Limb (tissue), 2 donors: ENCODE measurements at regions not wholly inside any gene's neighbourhood (a gene's known extent, or its start where the extent isn't known, plus 50 kb on each side); places are given as distances from the start of the nearest gene placed in this dataset.
"Not testable (repeated sequence)": the region's sequence is repeated elsewhere in the genome, so short reads cannot be mapped to it uniquely, and the experiment has no call there.

ENCODE experiments used
- DNase-seq, 2 donors: peaks; one replicate each; pipeline ENCODE4 v3.0.0-alpha.2; 2016; ENCODE audit errors: extremely low spot score in 2 of 2

DNA sequence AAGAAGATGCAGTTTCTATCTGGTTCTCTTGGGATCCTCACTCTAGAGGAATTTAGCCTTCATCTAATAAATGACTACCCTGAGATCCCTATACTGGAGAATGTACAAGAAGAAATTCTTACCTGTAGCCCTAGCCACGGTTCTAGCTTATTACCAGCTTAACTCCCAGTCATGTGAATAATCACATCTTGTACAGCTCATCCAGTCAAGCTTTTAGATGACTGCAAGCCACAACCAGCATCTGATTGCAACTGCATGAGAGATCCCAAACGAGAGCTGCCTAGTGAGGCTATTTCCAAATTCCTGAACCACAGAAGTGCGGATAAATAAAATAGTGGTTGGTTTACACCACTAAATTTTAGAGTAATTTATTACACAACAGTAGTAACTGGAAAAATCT is 196.0 kb upstream of the CPHXL start:
- no peak for DNase-seq

DNA sequence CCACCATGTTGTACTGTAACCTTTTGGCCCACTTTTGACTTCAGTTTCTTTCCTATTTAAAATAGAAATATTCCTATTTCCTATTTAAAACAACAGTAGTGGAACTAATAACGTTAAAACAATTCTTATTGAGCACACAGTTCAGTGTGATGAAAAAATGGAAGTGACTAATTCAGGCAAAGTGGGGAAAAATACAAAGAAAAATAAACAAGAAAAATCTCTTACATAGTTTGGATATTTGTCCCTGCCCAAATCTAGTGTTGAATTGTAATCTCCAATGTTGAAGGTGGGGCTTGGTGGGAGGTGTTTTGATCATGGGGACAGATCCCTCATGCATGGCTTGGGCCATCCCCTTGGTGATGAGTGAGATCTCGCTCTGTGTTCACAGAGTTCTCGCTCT is 198.1 kb upstream of the CPHXL start:
- DNase-seq: no peak

DNA sequence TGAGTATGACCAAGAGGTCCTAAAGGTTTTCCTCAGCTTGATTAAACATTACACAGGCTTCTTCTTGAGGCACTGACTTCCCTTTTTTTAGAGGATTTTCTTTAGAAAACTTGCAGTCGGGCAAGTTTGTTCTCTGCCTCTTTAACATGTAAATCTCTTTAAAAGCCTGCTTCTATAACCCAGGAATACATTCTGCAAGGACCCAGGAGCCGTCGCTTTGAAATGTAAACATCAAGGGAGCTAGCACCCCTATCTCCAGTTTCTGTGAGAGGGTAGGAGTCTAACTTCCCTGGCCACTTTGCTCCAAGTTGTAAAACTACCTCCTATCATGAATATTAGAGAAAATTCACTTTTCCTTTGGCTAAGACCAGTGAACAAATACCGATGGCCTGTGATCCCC is 201.5 kb upstream of the CPHXL start:
- DNase-seq: no peak

DNA sequence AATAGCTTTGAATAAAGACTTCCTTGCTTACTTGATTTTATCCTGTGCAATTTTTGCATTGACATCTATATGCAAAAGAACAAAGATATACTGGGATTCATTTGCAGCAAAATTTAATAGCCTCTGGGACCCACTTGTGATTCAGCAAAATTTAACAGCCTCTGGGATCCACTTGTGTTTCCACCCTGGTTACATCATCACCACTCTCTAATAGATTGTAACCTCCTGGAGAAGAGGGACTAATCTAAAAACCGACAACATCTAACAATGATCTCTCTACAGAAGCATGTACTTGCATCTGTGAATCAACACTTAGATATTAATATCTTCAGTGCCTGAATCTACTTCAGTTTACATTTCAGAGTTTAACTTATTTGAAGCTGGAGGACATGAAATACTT is 202.0 kb upstream of the CPHXL start:
- DNase-seq: no peak

DNA sequence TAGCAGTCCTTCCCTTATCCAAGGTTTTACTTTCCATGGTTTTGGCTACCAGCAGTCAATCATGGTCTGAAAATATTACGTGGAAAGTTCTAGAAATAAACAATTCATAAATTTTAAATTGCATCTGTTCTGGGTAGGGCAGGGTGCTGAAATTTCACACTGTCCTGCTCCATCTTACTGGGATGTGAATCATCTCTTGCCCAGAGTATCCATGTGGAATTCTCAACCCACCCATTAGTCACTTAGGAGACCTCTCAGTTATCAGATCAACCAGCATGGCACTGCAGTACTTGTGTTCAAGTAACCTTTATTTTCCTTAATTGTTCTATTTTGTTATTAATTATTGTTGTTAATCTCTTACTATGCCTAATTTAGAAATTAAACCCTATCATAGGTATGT is 202.8 kb upstream of the CPHXL start:
- DNase-seq: no peak

DNA sequence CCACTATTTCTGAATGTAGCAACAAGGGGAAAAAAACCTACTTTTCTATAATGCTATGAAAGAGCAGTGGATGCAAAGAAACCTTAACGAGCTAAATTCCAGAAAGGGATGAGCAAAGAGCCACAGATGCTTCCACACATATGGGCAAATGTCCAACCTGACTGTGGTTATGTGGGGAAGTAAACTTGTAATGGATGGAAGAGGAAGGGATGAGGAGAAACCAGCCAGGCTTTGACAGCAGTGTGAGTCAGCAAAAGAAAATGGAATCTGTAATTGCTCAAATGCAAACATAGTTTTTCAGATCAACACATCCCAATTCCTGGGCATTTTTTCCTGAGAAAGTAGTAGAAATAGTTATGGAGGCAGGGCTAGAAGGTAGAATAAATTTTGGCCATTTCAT is 204.8 kb upstream of the CPHXL start:
- DNase-seq: no peak

DNA sequence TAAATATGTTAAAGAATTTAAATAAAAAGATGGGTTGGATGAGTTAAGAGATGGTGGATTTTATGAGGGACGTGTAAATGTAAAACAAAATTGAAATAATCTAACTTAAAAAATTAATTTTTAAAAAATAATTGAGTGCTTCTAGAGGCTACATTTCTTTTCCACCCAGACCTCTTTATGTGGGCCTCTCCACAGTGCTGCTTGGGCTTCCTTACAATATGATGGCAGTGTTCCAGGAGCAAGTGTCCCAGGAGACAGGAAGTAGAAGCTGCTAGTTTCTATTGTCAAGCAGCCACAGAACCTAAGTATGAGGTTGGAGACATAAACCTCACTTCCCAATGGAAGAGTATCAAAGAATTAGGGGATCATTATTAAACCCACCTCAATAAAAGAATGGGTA is 205.7 kb upstream of the CPHXL start:
- DNase-seq: no peak

DNA sequence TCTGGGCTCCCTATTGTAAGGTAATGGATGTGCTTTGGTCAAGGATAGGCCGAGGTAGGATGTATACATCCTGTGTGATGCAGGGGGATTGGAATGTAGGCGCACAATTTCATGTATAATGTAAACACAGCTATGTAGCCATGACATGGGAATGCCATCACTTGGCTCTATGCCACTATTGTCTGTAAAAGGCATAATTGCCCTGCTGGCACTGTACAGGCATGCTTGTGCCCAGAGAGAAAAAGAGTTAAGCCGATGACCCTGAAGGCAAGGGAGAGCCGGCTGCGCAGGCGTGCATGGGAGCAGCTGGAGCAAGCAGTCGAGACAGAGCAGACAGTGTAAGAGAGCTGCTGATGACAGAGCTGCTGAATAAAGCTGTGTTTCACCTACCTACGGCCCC is 212.5 kb upstream of the CPHXL start:
- no peak for DNase-seq

DNA sequence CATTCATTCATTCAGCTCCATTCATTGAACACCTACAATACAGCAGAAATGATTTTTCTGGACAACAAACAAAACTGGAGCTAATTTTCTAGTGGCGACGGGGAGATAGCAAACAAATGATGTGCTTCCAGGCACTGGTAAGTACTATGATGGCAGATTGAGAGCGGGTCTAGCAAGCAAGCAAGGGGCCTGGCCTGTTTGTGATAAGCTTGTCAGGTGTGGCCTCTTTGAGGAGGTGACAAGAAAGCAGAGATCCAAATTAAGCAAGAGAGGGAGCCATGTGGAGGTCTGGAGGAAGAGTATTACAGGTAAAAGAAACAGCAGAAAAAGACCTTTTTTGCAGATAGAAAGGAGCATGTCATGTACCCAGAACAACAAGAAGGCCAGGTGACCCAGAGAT is 216.1 kb upstream of the CPHXL start:
- no peak for DNase-seq

DNA sequence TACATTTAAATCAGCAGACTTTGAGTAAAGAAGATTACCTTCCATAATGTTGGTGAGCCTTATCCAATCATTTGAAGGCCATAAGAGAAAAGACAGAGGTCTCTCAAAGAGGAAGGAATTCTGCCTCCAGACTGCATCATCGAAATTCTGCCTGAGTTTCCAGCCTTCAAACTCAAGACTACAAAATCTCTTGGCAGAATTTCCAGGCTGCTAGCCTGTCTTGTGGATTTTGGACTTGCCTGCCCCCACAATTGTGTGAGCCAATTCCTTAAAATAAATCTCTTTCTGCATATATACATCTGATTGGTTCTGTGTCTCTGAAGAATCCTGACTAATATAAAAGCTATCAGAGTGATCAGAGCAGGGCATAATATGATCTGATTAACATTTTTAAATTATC is 216.6 kb upstream of the CPHXL start:
- DNase-seq: no peak

DNA sequence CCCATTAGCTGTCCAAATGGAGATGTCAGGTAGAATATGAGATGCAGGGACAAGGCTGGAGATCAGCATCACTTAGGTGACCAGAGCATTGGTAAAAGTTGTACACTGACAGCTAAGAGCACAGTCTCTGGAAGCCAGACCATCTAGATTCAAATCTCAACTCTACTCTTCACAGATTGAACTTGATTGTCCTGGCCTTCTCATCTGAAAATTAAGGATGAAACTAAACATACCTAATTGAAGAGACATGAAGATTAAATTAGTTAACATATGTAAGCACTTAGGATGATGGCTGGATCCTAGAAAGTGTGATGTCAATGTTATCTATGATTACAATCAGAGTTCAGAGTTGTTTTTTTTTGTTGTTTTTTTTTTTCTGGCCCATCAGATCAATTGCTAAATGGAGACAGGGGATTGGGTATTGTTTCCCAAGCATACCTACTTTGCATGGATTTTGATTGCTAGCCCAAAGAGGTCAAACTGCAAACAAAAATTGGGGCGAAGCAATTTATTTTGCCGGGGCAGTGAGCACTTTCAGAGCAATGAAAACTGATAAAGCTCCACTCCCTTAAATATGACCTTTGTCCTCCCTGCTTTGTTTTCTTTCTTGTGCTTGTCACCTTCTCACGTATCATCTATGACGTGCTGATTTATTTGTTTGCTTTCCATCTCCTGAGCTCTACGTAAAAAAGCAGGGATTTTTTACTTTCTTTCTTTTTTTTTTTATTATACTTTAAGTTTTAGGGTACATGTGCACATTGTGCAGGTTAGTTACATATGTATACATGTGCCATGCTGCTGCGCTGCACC is 217.6 kb upstream of the CPHXL start:
- DNase-seq: no peak

DNA sequence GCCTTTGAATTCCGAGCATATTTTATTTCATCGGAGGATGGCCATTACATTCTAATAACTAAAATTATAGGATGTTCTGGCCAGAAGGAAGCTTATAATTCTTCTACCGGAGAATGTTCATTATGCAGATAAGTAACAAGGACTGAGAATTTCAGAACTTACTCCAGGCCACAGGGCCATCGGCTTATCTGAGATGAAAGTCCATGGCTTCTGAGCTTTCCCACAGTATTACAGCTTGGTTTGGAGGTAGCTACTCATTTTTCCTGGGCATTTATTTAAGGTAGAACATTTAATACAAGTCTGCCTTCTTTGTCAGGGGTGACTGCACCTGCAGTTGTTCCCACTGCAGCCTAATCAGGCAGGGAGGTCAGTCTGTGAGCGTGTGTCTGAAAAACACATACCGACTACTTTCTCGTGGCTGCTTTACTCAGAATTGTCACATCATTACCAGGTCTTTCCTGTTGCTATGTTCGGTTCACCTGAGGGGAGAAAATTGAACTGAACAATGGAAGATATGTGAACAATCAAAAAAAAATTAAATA is 219.7 kb upstream of the CPHXL start:
- DNase-seq: no peak

DNA sequence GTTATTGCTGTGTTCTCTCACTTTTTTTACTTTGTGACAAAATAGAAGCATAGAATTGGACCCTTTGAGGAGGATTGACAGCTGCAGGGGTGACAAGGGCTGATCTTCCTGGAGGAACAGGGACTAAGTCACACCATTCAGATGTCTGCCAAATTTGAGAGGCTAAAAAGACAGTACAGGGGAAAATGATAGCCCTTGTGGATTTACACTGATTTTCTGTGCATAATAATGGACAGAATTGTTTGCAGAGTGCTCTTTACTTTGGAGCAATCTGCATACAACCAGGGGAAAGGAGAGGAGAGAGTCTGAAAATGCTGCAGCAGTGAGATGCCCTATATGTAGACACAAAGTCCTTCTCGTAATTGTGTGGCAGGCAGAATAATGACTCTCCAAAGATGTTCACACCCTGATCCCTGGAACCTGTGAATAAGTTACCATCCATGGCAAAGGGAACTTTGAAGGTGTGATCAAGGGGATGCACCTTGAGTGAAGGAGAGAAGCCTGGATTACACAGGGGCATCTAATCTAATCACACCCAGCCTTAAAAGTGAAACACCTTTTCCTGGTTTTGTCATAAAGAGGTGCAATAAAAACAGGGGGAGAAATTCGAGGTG is 221.4 kb upstream of the CPHXL start:
- DNase-seq: no peak

DNA sequence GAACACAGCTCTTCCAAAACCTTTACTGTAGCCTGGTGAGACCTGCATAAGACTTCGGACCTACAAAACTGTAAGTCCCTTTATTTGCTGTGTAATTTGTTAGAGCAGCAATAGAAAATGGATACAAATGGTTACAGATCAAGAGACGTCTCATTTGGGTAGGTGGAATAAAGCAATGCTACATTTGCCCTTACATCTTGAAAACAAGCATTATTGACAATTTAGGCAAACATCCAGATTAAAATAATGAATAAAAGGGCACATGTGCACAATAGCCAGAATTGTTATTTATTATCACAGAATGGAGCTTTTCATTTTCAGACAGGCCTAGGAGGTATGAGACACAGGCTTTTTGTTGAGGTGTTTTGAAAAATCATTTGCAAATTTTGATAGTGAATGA is 222.2 kb upstream of the CPHXL start:
- no peak for DNase-seq

DNA sequence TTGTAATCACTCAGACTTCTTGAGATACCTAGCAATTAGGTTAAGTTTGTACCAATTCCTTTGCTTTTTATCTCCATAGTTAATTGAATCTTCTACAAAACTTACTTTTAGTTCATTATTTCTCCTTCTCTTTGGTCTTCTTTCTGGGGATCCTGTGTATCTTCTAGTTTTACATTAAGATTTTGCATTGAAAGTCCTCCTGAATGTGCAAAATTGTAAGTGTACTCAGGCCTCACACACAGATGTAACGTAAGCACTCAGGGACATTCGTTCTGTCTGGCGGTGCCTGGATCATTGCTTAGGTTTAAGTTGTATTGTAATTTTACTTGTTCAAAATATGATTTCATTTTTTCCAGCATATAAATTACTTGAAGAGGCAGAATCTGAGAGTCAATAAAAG is 222.6 kb upstream of the CPHXL start:
- no peak for DNase-seq

DNA sequence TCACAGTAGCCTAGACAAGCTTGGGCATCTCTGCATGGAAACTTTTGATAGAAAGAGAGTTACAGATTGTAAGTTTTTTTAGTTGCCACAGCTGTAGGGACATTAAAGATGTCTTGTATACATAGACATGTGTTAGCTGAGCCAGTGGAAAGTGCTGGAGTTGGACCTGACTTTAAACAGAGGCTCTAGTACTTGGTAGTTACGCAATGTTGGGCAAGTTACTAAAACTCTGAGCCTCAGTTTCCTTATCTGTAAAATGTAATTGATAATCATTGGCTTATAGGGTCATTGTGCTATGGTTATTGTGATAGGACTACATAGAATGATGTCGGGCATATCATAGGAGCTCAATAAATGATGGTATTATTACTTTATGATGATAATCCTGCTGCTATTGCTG is 225.8 kb upstream of the CPHXL start:
- no peak for DNase-seq

DNA sequence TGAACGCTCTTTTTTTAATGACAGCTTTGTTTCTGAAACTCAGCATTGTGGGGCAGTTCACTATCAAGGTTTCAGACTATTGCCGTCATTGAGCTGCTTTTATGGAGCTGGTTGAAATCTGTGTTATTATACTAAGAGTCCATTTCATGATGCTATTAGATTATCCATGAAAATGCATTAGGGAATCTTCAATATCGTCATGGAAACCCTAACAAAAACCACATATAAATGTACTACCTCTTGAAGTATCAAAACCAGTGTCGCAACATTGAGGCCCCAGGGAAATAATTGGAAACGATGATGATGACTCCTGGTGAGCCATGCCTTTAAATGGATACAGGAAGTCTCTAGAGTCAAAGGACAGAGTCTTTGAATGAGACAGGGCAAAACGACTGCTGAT is 231.6 kb upstream of the CPHXL start:
- no peak for DNase-seq

DNA sequence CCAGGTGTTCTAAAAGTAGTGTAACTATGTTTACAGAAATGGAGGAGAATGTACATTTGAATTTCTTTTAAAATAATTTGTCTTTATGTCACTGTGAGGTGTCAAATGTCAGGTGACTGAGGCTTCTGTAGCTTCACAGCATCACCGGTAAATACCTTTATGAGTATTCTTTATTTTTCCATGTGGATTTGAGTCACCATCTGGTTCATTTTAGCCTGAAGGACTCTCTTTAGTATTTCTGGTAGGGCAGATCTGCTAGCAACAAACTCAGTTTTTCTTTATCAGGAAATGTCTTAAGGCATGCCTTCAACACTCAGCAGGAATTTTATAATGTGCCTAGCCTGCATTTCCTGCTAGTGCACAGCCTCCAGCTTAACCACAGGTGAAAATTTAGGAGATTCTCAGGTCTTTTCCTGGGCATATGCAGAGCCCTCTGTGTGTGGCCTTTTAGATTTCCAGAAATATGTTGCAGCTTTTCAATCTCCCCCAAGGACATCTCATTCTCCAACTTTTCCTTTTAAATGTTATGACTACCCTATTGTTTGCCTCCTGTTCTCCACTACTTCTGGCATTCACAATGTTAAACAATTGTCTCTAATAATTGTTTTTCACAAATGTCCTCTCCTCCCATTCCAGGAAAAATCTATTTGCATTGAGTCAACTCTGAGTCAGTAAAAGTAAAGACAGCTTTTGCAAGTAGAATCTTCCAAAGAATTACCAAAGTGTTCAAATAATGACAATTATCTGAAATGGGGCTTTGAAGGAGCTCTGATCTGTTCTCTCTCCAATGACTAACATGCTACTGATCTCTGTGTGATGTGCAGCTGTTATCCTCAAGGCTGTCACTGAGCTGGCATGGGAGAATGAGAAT is 239.4 kb upstream of the CPHXL start:
- no peak for DNase-seq

DNA sequence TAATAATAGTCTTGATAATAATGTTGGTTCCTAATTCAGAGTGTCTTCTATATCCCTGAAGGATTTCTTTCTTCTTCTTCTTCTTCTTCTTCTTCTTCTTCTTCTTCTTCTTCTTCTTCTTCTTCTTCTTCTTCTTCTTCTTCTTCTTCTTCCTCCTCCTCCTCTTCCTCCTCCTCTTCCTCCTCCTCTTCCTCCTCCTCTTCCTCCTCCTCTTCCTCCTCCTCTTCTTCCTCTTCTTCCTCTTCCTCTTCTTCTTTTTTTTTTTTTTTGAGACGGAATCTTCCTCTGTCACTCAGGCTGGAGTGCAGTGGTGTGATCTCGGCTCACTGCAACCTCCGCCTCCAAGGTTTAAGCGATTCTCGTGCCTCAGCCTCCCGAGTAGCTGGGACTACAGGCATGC is 242.8 kb upstream of the CPHXL start:
- DNase-seq: not testable (repeated sequence)

DNA sequence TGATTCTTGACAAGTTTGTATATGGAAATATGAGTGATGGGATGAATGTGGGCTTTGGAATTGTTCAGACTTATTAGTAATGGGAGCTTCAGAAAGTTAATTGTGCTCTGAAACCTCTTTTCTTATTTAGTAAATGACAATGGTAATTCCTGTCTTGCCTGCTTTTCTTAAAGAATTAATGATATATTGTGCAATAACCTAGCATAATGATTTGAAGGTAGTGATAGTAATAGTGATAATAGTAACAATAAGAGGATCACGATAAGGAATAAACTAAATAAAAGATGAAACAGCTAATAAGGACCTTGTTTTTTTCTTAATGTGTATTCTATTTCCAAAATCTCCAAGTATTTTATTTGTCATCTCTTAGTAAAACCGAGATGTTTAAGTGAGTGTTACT is 245.0 kb upstream of the CPHXL start:
- DNase-seq: no peak

DNA sequence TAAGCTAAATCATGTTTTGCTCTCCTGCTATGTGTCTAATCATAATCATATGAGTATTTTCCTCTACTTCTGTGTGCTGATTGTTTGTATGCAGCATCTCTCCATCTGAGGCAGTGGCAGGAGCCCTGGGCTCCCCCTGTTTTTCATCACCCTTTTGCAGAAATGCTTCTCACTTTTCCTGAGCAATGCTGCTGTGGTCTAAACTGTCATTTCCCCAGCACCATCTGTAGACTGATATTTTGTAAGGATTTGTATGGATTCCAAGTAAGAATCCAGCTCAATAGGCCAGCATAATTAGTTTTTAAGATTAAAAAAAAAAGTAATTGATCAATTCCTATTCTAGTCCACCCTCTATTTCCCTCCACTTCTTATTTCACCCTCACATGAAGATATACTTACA is 257.0 kb upstream of the CPHXL start:
- no peak for DNase-seq

DNA sequence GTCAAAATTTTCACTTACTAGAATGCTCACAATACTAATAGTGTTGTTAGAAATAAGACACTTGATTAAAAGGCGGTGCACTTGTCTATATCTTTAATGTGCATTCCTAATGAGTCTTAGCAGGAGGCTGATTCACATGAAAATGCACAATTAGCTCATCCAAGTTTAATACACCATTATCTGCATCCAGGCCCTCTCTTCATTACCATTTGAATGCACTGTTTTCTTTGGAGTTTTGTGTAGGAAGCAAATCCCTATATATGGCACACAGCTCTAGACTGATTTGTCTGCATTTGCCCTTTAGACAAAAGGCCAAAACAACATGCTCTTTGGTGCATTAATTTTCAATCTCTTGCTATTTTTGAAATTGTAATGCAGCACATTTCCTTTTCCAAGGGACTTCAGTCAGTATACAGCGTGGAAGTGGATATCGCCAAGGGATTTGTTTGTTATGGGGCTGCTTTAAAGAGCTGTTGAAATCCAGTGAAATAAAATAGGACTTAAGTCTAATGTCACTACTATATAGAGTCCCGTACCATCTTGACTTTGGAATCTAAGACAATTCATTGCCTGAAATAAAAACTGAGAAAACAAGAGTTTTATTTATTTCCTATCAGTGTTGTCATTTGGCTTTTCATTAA is 257.6 kb upstream of the CPHXL start:
- no peak for DNase-seq
